ENCODE measurements at regions not wholly inside any gene's neighbourhood (a gene's known extent, or its start where the extent isn't known, plus 50 kb on each side); places are given as distances from the start of the nearest gene placed in this dataset.
"Not testable (repeated sequence)": the region's sequence is repeated elsewhere in the genome, so short reads cannot be mapped to it uniquely, and the experiment has no call there.

- not testable (repeated sequence) for DNase-seq
Observed at GRCh38 chr17:13659051-13659450, 57.3 kb upstream of the HS3ST3A1 start.

GRCh38 chr17:13665872-13666635 is 64.3 kb upstream of the HS3ST3A1 start:
- DNase-seq = no peak

GRCh38 chr17:13671341-13671740 is 69.6 kb upstream of the HS3ST3A1 start:
- DNase-seq = no peak

GRCh38 chr17:13671771-13672170 is 70.0 kb upstream of the HS3ST3A1 start:
- no peak for DNase-seq

- no peak for DNase-seq
Observed at GRCh38 chr17:13678361-13678760, 76.6 kb upstream of the HS3ST3A1 start.

GRCh38 chr17:13678841-13679240 is 77.1 kb upstream of the HS3ST3A1 start:
- peak; percentile 17 for DNase-seq

GRCh38 chr17:13688716-13689115 is 87.0 kb upstream of the HS3ST3A1 start:
- no peak for DNase-seq

- no peak for DNase-seq
Observed at GRCh38 chr17:13690806-13691205, 89.1 kb upstream of the HS3ST3A1 start.

- no peak for DNase-seq
Observed at GRCh38 chr17:13694934-13695333, 93.2 kb upstream of the HS3ST3A1 start.

GRCh38 chr17:13698832-13699231 is 97.1 kb upstream of the HS3ST3A1 start:
- no peak for DNase-seq

GRCh38 chr17:13699261-13699660 is 97.5 kb upstream of the HS3ST3A1 start:
- no peak for DNase-seq

- DNase-seq = no peak
Observed at GRCh38 chr17:13702266-13702665, 100.5 kb upstream of the HS3ST3A1 start.

GRCh38 chr17:13704333-13704732 is 102.6 kb upstream of the HS3ST3A1 start:
- no peak for DNase-seq

- no peak for DNase-seq
Observed at GRCh38 chr17:13705221-13705620, 103.5 kb upstream of the HS3ST3A1 start.

- DNase-seq = no peak
Observed at GRCh38 chr17:13721705-13722104, 120.0 kb upstream of the HS3ST3A1 start.

- no peak for DNase-seq
Observed at GRCh38 chr17:13725288-13725990, 123.7 kb upstream of the HS3ST3A1 start.

- no peak for DNase-seq
Observed at GRCh38 chr17:13727441-13728171, 125.9 kb upstream of the HS3ST3A1 start.

GRCh38 chr17:13728781-13729180 is 127.1 kb upstream of the HS3ST3A1 start:
- DNase-seq = no peak

GRCh38 chr17:13729466-13730134 is 127.9 kb upstream of the HS3ST3A1 start:
- DNase-seq = no peak

- DNase-seq = no peak
Observed at GRCh38 chr17:13734880-13735279, 133.2 kb upstream of the HS3ST3A1 start.

GRCh38 chr17:13735444-13735843 is 133.7 kb upstream of the HS3ST3A1 start:
- no peak for DNase-seq

- DNase-seq = peak; percentile 26
Observed at GRCh38 chr17:13735861-13736260, 134.1 kb upstream of the HS3ST3A1 start.

GRCh38 chr17:13736916-13737315 is 135.2 kb upstream of the HS3ST3A1 start:
- no peak for DNase-seq

Data from eye (tissue), 1 donor.